Heart right ventricle (tissue), 16 donors: ENCODE measurements at regions not wholly inside any gene's neighbourhood (a gene's known extent, or its start where the extent isn't known, plus 50 kb on each side); places are given as distances from the start of the nearest gene placed in this dataset.

ENCODE experiments used
- ATAC-seq, 8 donors: fragments of 200-7000 bp; cut with Tn5 transposase; one replicate each; pipeline ENCODE4 v1.9.1; 2020; ENCODE audit warnings: mild to moderate bottlenecking in 8 of 8, moderate library complexity in 8 of 8, moderate number of reproducible peaks in 1 of 8
- DNase-seq, 2 donors: peaks; one replicate each; pipeline ENCODE4 v3.0.0-alpha.2; 2020
- H3K27ac ChIP-seq, 10 donors: fragments of 200-600 bp; sonication (generic) in 2 of 10; one replicate each; pipeline versions ENCODE4 v1.5.0 to v1.8.0; 2020 to 2022; ENCODE audit warnings: mild to moderate bottlenecking in 3 of 10
- H3K27me3 ChIP-seq, 7 donors: fragments of 200-600 bp; one replicate each; pipeline ENCODE4 v1.8.0; 2021 to 2022; ENCODE audit warnings: mild to moderate bottlenecking in 2 of 7
- H3K36me3 ChIP-seq, 9 donors: fragments of 200-600 bp; sonication (generic) in 1 of 9; one replicate each; pipeline versions ENCODE4 v1.5.0 to v1.8.0; 2020 to 2022; ENCODE audit warnings: mild to moderate bottlenecking in 2 of 9
- H3K4me1 ChIP-seq, 9 donors: fragments of 200-600 bp; sonication (generic) in 1 of 9; one replicate each; pipeline versions ENCODE4 v1.5.0 to v1.8.0; 2020 to 2022; ENCODE audit warnings: mild to moderate bottlenecking in 4 of 9
- H3K4me3 ChIP-seq, 10 donors: fragments of 200-600 bp; sonication (generic) in 2 of 10; one replicate each; pipeline versions ENCODE4 v1.5.0 to v1.8.0; 2020 to 2022; ENCODE audit warnings: mild to moderate bottlenecking in 7 of 10, moderate library complexity in 2 of 10
- H3K9me3 ChIP-seq, 11 donors: fragments of 200-600 bp in 10 of 11; sonication (generic) in 2 of 11; one replicate each; pipeline versions ENCODE4 v1.5.0 to v1.8.0; 2013 to 2022; ENCODE audit warnings: mild to moderate bottlenecking in 2 of 11, control low read depth in 1 of 11, moderate library complexity in 1 of 11
- WGBS, 2 donors: extraction: QIAGEN DNeasy Blood & Tissue Kit; methylation state at CpG; one replicate each; pipeline ENCODE4 v1.1.7; 2013; ENCODE audit warnings: inconsistent platforms in 1 of 2; 5-methylcytosine and 5-hydroxymethylcytosine counted together
- intact Hi-C, 10 donors: fragments of 100-400 bp; cut with DNase I; formaldehyde crosslinking; loops; one replicate each; pipeline versions ENCODE4 v1.11.1 to v1.14.2; 2022
- TF ChIP-seq, protein P1 (sequence below), 9 donors: fragments of 200-600 bp; sonication (generic) in 2 of 9; IDR thresholded peaks; one replicate each; pipeline versions ENCODE4 v1.5.0 to v1.8.0; 2021 to 2022; ENCODE audit warnings: antibody characterized with exemption in 9 of 9, mild to moderate bottlenecking in 5 of 9, moderate library complexity in 1 of 9
- donor health status: Arrhythmogenic right ventricular cardiomyopathy.
- donor health status: ischemic (EF 13 %, LVEDD 7.1; RV severe dilation, severe dysfunction).
- donor health status: healthy with polysubstance abuse.
- donor health status: DM: no; HTN: yes; CAD: no.
- donor health status: DM: no; HTN: no; CAD: no.
- donor health status: ischemic (EF 25% LVEDD 6.9; RV normal size, moderate dysfunction).
- donor health status: ischemic (EF 25% LVEDD 5.7; RV mildly dilated, moderate dysfunction).
- donor health status: healthy.
- donor health status: DM: yes; HTN: yes; CAD: no.
- donor health status: Ischemic cardiomyopathy.
- donor health status: ischemic (EF 35%, LVEDD 5.7; RV mildly dilated, moderate dysfunction).
- donor health status: nonischemic (EF 11% LVEDD 7.7; RV severe dilation, severe dysfunction).
- donor health status: DM: yes; HTN: yes; CAD: no.
- donor health status: PGD.
- donor health status: ischemic (EF 29% LVEDD 5.4; RV normal size, mild dysfunction).
- donor health status: nonischemic (EF 23%, LVEDD 6.1; RV moderate dilation, normal function).

DNA sequence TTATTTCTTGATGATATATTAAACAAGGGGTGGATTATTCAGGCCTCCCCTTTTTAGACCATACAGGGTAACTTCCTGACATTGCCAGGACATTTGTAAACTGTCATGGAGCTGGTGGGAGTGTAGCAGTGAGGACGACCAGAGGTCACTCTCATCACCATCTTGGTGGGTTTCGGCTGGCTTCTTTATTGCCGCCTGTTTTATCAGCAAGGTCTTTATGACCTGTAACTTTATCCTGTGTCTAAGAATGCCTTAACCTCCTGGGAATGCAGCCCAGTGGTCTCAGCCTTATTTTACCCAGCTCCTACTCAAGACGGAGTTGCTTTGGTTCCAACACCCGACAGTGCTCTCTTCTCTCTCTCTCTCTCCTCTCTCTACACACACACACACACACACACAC is 221.9 kb downstream of the C16orf95 start:
- DNase-seq, result no peak
- Histone ChIP-seq H3K4me1 (no peaks in the 10 kb centered on the region), H3K36me3 (no peaks in the 10 kb centered on the region), H3K4me3 (no peak overlapping the region), H3K27me3 (peaks cover 0 to 52% (median 15%) of the 10 kb centered on the region in 7 donors), H3K27ac (no peak overlapping the region), H3K9me3 (no peaks in the 10 kb centered on the region)
- TF ChIP-seq, protein P1, sequence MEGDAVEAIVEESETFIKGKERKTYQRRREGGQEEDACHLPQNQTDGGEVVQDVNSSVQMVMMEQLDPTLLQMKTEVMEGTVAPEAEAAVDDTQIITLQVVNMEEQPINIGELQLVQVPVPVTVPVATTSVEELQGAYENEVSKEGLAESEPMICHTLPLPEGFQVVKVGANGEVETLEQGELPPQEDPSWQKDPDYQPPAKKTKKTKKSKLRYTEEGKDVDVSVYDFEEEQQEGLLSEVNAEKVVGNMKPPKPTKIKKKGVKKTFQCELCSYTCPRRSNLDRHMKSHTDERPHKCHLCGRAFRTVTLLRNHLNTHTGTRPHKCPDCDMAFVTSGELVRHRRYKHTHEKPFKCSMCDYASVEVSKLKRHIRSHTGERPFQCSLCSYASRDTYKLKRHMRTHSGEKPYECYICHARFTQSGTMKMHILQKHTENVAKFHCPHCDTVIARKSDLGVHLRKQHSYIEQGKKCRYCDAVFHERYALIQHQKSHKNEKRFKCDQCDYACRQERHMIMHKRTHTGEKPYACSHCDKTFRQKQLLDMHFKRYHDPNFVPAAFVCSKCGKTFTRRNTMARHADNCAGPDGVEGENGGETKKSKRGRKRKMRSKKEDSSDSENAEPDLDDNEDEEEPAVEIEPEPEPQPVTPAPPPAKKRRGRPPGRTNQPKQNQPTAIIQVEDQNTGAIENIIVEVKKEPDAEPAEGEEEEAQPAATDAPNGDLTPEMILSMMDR (IDR thresholded peaks at IDR 0.05), result no peak
- no peak for ATAC-seq
- intact Hi-C loops, result no loop called here
- WGBS, 2 donors, result 85 to 86% methylated on average over 5 of the region's 5 CpGs

DNA sequence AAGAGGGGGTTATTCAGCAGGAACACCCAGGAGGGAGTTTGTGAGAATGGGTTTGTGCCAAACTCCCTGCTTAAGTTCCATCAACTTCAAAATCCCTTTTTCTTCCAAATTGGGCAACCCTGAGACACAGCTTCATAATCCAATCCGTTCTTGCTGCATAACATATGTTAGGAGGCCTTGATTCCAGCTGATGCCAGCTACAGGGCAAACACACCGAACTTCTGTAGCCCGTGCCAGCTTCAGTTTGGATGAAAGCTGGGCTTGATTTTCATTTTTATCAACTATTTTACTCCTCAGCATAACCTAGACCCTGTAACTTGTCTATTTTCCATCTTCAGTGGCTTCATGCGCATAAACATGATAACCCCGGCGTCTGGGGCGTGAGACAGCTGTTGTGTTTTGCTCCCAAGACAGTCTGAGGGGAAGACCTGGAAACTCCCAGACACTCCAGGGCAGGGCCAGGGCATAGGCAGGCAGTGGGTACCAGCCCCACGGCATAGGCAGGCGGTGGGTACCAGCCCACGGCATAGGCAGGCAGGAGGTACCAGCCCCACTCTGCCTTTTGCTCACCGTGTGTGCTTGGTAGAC is 220.4 kb downstream of the C16orf95 start:
- Histone ChIP-seq H3K36me3 (no peaks in the 10 kb centered on the region), H3K4me3 (no peak overlapping the region), H3K27me3 (peaks cover 0 to 54% (median 19%) of the 10 kb centered on the region in 7 donors), H3K9me3 (no peaks in the 10 kb centered on the region), H3K27ac (no peak overlapping the region), H3K4me1 (no peaks in the 10 kb centered on the region)
- 89 to 90% methylated on average over 11 of the region's 11 CpGs for WGBS, 2 donors
- intact Hi-C loops, result no loop called here
- TF ChIP-seq, protein P1 (IDR thresholded peaks at IDR 0.05), result no peak
- no peak for DNase-seq
- ATAC-seq, result no peak

DNA sequence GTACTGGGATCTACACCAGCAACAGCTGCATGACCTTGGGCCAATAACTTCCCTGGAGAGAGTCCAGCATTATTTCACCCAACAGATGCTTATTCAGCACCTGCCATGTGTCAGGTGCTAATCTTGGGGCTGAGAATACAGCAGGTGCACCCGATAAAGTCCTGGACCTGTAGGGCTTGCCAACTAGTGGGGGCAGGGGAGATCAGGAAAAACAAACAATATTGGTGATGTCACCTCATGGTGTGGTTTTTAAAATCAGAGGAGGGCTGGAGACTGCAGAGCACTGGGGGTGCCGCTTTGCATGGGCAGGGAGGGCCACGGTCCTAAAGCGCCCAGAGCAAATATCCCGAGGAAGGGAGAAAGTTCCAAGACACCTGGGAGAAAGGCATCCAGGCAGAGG is 218.8 kb downstream of the C16orf95 start:
- no peaks in the 10 kb centered on the region for H3K36me3 ChIP-seq
- DNase-seq (no peak), ATAC-seq (no peak)
- H3K4me1 ChIP-seq, result no peaks in the 10 kb centered on the region
- intact Hi-C loops, result no loop called here
- TF ChIP-seq, protein P1 (IDR thresholded peaks at IDR 0.05), result no peak
- no peak overlapping the region for H3K4me3 ChIP-seq
- no peaks in the 10 kb centered on the region for H3K9me3 ChIP-seq
- H3K27me3 ChIP-seq, result peaks cover 0 to 54% (median 19%) of the 10 kb centered on the region in 7 donors
- WGBS, 2 donors, result 94 to 96% methylated on average over 5 of the region's 5 CpGs
- H3K27ac ChIP-seq, result no peak overlapping the region

DNA sequence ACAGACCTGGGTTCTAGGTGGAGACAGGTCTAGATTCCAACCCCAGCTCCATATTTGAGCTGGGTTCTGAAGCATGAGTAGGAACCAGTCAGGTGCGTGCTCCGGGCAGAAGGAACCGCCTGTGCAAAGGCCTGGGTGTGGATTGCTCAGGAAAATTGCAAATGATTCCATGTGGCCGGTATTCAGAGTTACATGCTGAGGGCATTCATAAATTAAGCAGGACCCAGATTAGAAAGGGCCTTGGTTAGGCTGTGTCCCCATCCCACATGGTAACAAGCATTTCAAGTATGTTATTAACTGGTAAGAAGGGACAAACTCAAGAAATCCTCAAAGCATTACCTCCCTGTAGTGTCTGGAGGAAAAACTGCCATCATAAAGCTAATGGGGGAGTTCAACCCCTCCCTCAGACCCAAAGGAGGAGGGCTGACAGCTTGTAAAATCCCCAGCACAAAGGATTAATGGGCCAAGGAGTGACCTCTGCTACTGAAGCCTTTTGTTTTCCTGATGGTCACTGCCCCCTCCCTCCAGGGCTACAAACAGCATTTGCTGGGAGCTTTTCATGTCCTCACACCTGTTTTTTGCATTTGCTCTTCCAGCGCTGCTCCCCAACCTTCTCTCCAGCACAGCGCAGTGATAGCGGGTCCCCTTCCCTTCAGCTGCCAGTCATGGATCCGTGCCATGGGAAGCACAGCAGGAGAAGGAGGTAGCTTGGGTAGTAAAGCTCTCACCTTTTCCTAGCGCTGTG is 218.0 kb downstream of the C16orf95 start:
- DNase-seq (no peak), ATAC-seq (no peak)
- no peak overlapping the region for H3K4me3 ChIP-seq
- H3K9me3 ChIP-seq, result peaks cover 0 to 1% (median 0%) of the 10 kb centered on the region in 11 donors
- no peaks in the 10 kb centered on the region for H3K4me1 ChIP-seq
- H3K36me3 ChIP-seq, result no peaks in the 10 kb centered on the region
- TF ChIP-seq, protein P1 (IDR thresholded peaks at IDR 0.05), result no peak
- peaks cover 0 to 51% (median 19%) of the 10 kb centered on the region in 7 donors for H3K27me3 ChIP-seq
- H3K27ac ChIP-seq, result no peak overlapping the region
- intact Hi-C loops, result no loop called here
- WGBS, 2 donors, result 76 to 81% methylated on average over 9 of the region's 9 CpGs
